GM19397 (cell line): ENCODE measurements at regions not wholly inside any gene's neighbourhood (a gene's known extent, or its start where the extent isn't known, plus 50 kb on each side); places are given as distances from the start of the nearest gene placed in this dataset.
"Not testable (repeated sequence)": the region's sequence is repeated elsewhere in the genome, so short reads cannot be mapped to it uniquely, and the experiment has no call there.

ENCODE experiments used
- ATAC-seq: cut with Tn5 transposase; IDR thresholded peaks from one replicate; pipeline ENCODE4 v1.9.1; 2021; ENCODE audit warnings: mild to moderate bottlenecking, moderate library complexity; ENCODE audit not compliant: unreplicated experiment

GRCh38 chr1:219324171-219324570 is 150.5 kb downstream of the LYPLAL1 start:
- no peak for ATAC-seq

- no peak for ATAC-seq
Observed at GRCh38 chr1:219323426-219323825, 149.7 kb downstream of the LYPLAL1 start.

- ATAC-seq = no peak
Observed at GRCh38 chr1:219322766-219323165, 149.1 kb downstream of the LYPLAL1 start.

- ATAC-seq = not testable (repeated sequence)
Observed at GRCh38 chr1:219320563-219320962, 146.9 kb downstream of the LYPLAL1 start.

- no peak for ATAC-seq
Observed at GRCh38 chr1:219318826-219319225, 145.1 kb downstream of the LYPLAL1 start.

- no peak for ATAC-seq
Observed at GRCh38 chr1:219317762-219318353, 144.2 kb downstream of the LYPLAL1 start.

- ATAC-seq = no peak
Observed at GRCh38 chr1:219316066-219316465, 142.4 kb downstream of the LYPLAL1 start.

GRCh38 chr1:219313961-219314360 is 140.3 kb downstream of the LYPLAL1 start:
- ATAC-seq = no peak

GRCh38 chr1:219312967-219313366 is 139.3 kb downstream of the LYPLAL1 start:
- ATAC-seq = no peak

- no peak for ATAC-seq
Observed at GRCh38 chr1:219310181-219310728, 136.6 kb downstream of the LYPLAL1 start.

GRCh38 chr1:219308367-219308766 is 134.7 kb downstream of the LYPLAL1 start:
- ATAC-seq = no peak

GRCh38 chr1:219304227-219305226 is 130.8 kb downstream of the LYPLAL1 start:
- ATAC-seq = no peak

GRCh38 chr1:219302697-219303096 is 129.0 kb downstream of the LYPLAL1 start:
- ATAC-seq = no peak

GRCh38 chr1:219299420-219299819 is 125.7 kb downstream of the LYPLAL1 start:
- no peak for ATAC-seq

- no peak for ATAC-seq
Observed at GRCh38 chr1:219298571-219299148, 125.0 kb downstream of the LYPLAL1 start.

GRCh38 chr1:219296430-219297355 is 123.0 kb downstream of the LYPLAL1 start:
- no peak for ATAC-seq

- ATAC-seq = no peak
Observed at GRCh38 chr1:219294251-219294650, 120.6 kb downstream of the LYPLAL1 start.

GRCh38 chr1:219293410-219293809 is 119.7 kb downstream of the LYPLAL1 start:
- ATAC-seq = no peak

- no peak for ATAC-seq
Observed at GRCh38 chr1:219292999-219293398, 119.3 kb downstream of the LYPLAL1 start.

GRCh38 chr1:219292341-219292740 is 118.7 kb downstream of the LYPLAL1 start:
- ATAC-seq = no peak
